ENCODE measurements at regions not wholly inside any gene's neighbourhood (a gene's known extent, or its start where the extent isn't known, plus 50 kb on each side); places are given as distances from the start of the nearest gene placed in this dataset.

DNA sequence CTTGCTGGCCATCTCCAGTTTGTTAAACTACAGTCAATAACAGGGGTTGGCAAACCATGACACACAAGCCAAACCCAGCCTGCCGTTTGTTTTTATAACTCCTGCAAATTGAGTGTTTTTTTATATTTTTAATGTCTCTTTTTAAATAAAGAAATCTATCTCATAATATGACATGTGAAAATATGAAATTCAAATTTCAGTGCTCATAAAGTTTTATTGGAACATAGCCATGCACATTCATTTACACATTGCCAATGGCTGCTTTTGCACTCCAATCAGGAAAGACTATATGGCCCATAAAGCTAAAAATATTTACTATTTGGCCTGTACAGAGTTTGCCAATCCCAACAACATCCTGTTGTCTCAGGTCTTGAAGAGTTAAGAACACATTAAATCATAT is 129.0 kb upstream of the SRSF6 start:
- TF ChIP-seq POLR2A (IDR thresholded peaks at IDR 0.05) (no peak), EP300 (IDR thresholded peaks at IDR 0.05) (no peak), CTCF (IDR thresholded peaks at IDR 0.05) (no peak)
